OCI-M2 (cell line): ENCODE measurements at regions not wholly inside any gene's neighbourhood (a gene's known extent, or its start where the extent isn't known, plus 50 kb on each side); places are given as distances from the start of the nearest gene placed in this dataset.
"Not testable (repeated sequence)": the region's sequence is repeated elsewhere in the genome, so short reads cannot be mapped to it uniquely, and the experiment has no call there.

Experiments used
- DNase-seq: peaks from one replicate; lab custom pipeline; 2025; ENCODE audit not compliant: unreplicated experiment; lab: John Stamatoyannopoulos, UW

GRCh38 chr4:3380336-3380735 is 61.4 kb upstream of the HGFAC start:
- DNase-seq: not testable (repeated sequence)

GRCh38 chr4:3381208-3381607 is 60.6 kb upstream of the HGFAC start:
- not testable (repeated sequence) for DNase-seq

- no peak for DNase-seq
Measured at GRCh38 chr4:3382251-3382650, 59.5 kb upstream of the HGFAC start.

GRCh38 chr4:3384391-3384770 is 57.4 kb upstream of the HGFAC start:
- DNase-seq: no peak

GRCh38 chr4:3384771-3385710 is 56.7 kb upstream of the HGFAC start:
- DNase-seq: no peak

GRCh38 chr4:3385711-3386420 is 55.9 kb upstream of the HGFAC start:
- DNase-seq: no peak

GRCh38 chr4:3386526-3386925 is 55.2 kb upstream of the HGFAC start:
- DNase-seq: no peak

GRCh38 chr4:3387154-3387942 is 54.4 kb upstream of the HGFAC start:
- no peak for DNase-seq

GRCh38 chr4:3387943-3388361 is 53.8 kb upstream of the HGFAC start:
- no peak for DNase-seq

- DNase-seq: no peak
Measured at GRCh38 chr4:3388471-3389232, 53.1 kb upstream of the HGFAC start.

- DNase-seq: no peak
Measured at GRCh38 chr4:3389233-3390215, 52.2 kb upstream of the HGFAC start.

GRCh38 chr4:3390288-3390811 is 51.4 kb upstream of the HGFAC start:
- no peak for DNase-seq

GRCh38 chr4:3391422-3391821 is 50.3 kb upstream of the HGFAC start:
- DNase-seq: no peak
